ENCODE measurements at regions not wholly inside any gene's neighbourhood (a gene's known extent, or its start where the extent isn't known, plus 50 kb on each side); places are given as distances from the start of the nearest gene placed in this dataset.

GRCh38 chr7:22611758-22612079, 111.7 kb upstream of the STEAP1B start:
- no peak for TF ChIP-seq POLR2AphosphoS5 (IDR thresholded peaks at IDR 0.05; ENCODE audit: low read depth, low read length)
- TF ChIP-seq POLR2A (IDR thresholded peaks at IDR 0.05; ENCODE audit: low read depth, low read length), result no peak
